HG03521 (cell line): ENCODE measurements at regions not wholly inside any gene's neighbourhood (a gene's known extent, or its start where the extent isn't known, plus 50 kb on each side); places are given as distances from the start of the nearest gene placed in this dataset.

Experiments used
- ATAC-seq: cut with Tn5 transposase; IDR thresholded peaks from one replicate; pipeline ENCODE4 v1.9.1; 2021; ENCODE audit warnings: mild to moderate bottlenecking, moderate library complexity; ENCODE audit not compliant: unreplicated experiment

DNA sequence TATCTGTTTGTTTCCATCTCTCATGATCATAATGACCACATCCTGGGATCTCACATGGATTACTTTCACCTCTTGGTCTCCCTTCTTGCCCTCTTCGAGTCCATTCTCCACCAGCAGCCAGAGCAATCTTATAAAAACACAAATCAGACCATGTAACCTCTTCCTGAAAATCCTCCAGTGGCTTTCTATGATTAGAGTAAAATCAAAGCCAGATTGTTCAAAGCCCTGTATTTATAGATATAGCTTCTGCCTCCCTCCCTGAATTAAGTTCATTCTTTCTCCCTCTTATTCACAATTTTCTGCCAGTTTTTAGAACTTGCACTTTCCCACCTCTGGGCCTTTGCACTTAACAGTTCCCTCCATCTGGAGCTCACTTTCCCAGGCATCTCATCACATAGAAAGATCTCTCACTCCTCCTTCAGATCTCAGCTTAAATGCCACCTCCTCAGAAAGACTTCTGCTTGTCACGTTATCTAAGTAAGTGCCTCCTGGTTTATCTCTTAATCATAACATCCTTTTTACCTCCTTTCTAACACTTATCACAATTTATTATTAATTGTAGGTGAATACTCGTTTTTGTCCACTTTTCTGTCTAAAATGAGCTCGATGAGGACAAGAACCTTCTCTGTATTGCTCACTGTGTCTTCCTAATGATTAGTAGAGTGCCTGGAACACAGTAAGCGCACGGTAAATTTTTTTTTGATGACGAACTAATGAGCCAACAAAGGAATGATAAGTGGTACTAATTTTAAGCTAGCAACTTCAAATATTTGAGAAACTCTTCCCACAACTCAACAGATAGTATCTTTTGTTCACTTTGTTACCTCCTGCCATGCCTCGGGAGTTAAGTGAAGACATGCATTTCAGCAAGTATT is 80.5 kb downstream of the CYB561 start:
- no peak for ATAC-seq

DNA sequence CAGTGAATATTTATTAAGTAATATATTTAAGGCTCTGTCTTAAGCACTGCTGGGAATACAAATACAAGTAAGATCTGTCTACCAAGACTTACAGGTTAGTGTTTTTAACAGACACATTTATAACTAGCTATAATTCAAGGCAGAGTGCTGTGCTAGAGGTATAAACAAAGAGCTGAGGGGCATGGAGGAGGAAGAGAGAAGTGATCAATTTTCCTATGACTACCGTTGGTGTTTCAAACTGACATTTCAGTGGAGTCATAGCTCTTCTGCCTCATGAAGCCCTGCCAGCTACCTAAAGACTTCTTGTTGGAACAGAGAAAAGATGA is 79.9 kb downstream of the CYB561 start:
- no peak for ATAC-seq

GRCh38 chr17:63369233-63369632 is 76.9 kb downstream of the CYB561 start:
- ATAC-seq, result no peak

- no peak for ATAC-seq
Measured at GRCh38 chr17:63370696-63371095, 75.4 kb downstream of the CYB561 start.

GRCh38 chr17:63376949-63377348 is 69.2 kb downstream of the CYB561 start:
- no peak for ATAC-seq

GRCh38 chr17:63378411-63379375 is 67.4 kb downstream of the CYB561 start:
- ATAC-seq, result no peak

DNA sequence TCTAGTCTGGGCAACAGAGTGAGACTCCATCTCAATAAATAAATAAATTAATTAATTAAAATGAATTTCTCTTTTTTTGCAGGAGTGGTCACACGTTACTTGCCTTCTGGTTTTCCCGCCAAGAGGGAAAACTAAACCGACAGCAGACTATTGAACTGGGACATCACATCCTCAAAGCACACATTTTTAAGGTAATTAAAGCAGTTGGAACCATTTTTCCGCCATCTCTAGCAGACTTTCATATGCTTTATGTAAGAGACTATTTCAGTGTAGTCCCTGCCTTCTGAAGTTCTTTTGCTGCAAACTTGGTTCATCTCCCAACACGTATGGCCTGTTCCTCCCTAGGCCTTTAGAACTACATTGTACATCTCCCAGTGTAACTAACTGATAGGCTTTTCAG is 66.5 kb downstream of the CYB561 start:
- no peak for ATAC-seq

- ATAC-seq, result no peak
Measured at GRCh38 chr17:63381101-63381729, 64.9 kb downstream of the CYB561 start.

GRCh38 chr17:63382136-63382535 is 64.0 kb downstream of the CYB561 start:
- no peak for ATAC-seq
